Panc1 (cell line): ENCODE measurements at regions not wholly inside any gene's neighbourhood (a gene's known extent, or its start where the extent isn't known, plus 50 kb on each side); places are given as distances from the start of the nearest gene placed in this dataset.

Experiments
- POLR2AphosphoS5 ChIP-seq: IDR thresholded peaks from 2 replicates; pipeline ENCODE4 v1.6.1; 2012; ENCODE audit warnings: mild to moderate bottlenecking, low read depth, low read length, moderate library complexity
- SIN3A ChIP-seq: IDR thresholded peaks from 2 replicates; pipeline ENCODE4 v1.6.1; 2012; ENCODE audit warnings: low read depth, mild to moderate bottlenecking, low read length, moderate library complexity, borderline replicate concordance; ENCODE audit not compliant: insufficient read depth
- TF ChIP-seq, protein P1 (sequence below): fragments of 450-650 bp; IDR thresholded peaks from 2 replicates; pipeline ENCODE4 v1.5.1; 2017; ENCODE audit warnings: mild to moderate bottlenecking
- TF ChIP-seq, protein P2 (sequence below), 2 experiments: IDR thresholded peaks; 2 replicates each; pipeline ENCODE4 v1.6.1; 2011 to 2012; ENCODE audit warnings: low read depth in 2 of 2, control low read depth in 1 of 2, low read length in 1 of 2, mild to moderate bottlenecking in 1 of 2, moderate library complexity in 1 of 2; ENCODE audit not compliant: insufficient read depth in 1 of 2

DNA sequence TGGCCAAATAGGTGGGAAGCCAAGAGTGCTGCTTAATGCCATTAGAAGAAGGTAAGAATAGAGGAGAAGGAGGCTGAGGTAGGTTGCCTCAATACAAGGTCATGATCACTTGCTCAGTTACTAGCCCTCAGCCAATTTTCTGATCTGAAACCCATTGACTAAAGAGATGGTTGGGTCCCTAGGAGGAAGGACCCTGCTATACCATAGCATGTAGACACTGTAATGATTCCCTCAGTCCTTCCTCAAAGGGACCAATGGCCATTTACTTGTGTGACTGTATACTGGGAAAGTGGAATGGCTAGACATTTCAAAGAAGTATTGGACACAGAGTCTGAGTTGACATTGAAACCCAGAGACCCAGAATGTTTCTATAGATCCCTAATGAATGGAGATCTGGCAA lies 108.5 kb upstream of the MAP1B start:
- TF ChIP-seq, protein P1, sequence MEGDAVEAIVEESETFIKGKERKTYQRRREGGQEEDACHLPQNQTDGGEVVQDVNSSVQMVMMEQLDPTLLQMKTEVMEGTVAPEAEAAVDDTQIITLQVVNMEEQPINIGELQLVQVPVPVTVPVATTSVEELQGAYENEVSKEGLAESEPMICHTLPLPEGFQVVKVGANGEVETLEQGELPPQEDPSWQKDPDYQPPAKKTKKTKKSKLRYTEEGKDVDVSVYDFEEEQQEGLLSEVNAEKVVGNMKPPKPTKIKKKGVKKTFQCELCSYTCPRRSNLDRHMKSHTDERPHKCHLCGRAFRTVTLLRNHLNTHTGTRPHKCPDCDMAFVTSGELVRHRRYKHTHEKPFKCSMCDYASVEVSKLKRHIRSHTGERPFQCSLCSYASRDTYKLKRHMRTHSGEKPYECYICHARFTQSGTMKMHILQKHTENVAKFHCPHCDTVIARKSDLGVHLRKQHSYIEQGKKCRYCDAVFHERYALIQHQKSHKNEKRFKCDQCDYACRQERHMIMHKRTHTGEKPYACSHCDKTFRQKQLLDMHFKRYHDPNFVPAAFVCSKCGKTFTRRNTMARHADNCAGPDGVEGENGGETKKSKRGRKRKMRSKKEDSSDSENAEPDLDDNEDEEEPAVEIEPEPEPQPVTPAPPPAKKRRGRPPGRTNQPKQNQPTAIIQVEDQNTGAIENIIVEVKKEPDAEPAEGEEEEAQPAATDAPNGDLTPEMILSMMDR, result no peak
- TF ChIP-seq, protein P2, sequence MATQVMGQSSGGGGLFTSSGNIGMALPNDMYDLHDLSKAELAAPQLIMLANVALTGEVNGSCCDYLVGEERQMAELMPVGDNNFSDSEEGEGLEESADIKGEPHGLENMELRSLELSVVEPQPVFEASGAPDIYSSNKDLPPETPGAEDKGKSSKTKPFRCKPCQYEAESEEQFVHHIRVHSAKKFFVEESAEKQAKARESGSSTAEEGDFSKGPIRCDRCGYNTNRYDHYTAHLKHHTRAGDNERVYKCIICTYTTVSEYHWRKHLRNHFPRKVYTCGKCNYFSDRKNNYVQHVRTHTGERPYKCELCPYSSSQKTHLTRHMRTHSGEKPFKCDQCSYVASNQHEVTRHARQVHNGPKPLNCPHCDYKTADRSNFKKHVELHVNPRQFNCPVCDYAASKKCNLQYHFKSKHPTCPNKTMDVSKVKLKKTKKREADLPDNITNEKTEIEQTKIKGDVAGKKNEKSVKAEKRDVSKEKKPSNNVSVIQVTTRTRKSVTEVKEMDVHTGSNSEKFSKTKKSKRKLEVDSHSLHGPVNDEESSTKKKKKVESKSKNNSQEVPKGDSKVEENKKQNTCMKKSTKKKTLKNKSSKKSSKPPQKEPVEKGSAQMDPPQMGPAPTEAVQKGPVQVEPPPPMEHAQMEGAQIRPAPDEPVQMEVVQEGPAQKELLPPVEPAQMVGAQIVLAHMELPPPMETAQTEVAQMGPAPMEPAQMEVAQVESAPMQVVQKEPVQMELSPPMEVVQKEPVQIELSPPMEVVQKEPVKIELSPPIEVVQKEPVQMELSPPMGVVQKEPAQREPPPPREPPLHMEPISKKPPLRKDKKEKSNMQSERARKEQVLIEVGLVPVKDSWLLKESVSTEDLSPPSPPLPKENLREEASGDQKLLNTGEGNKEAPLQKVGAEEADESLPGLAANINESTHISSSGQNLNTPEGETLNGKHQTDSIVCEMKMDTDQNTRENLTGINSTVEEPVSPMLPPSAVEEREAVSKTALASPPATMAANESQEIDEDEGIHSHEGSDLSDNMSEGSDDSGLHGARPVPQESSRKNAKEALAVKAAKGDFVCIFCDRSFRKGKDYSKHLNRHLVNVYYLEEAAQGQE (IDR thresholded peaks at IDR 0.05; ENCODE audit: insufficient read depth in 1 of 2, low read depth in 2 of 2, low read length in 1 of 2), result no peak
- no peak for TF ChIP-seq POLR2AphosphoS5
- no peak for TF ChIP-seq SIN3A
